WTC11 (cell line): ENCODE measurements at regions not wholly inside any gene's neighbourhood (a gene's known extent, or its start where the extent isn't known, plus 50 kb on each side); places are given as distances from the start of the nearest gene placed in this dataset.

Experiments used
- CREM ChIP-seq: sonication (generic); formaldehyde crosslinking; IDR thresholded peaks from 2 replicates; pipeline ENCODE4 v1.8.1; 2022; ENCODE audit warnings: mild to moderate bottlenecking, missing genetic modification reagents, moderate library complexity
- ELF4 ChIP-seq: sonication (generic); formaldehyde crosslinking; IDR thresholded peaks from 2 replicates; pipeline ENCODE4 v1.8.1; 2022; ENCODE audit warnings: low read depth, mild to moderate bottlenecking, moderate library complexity, missing genetic modification reagents
- FOXK1 ChIP-seq: sonication (generic); formaldehyde crosslinking; IDR thresholded peaks from 2 replicates; pipeline ENCODE4 v1.8.0; 2022; ENCODE audit warnings: mild to moderate bottlenecking, moderate library complexity, missing genetic modification reagents
- HMGA2 ChIP-seq: fragments of 250-450 bp; sonication (Bioruptor Pico); IDR thresholded peaks from 2 replicates; pipeline ENCODE4 v1.4.0; 2021; ENCODE audit warnings: mild to moderate bottlenecking, moderate library complexity
- SMAD4 ChIP-seq: sonication (generic); formaldehyde crosslinking; IDR thresholded peaks from 2 replicates; pipeline ENCODE4 v1.8.0; 2022; ENCODE audit warnings: mild to moderate bottlenecking, missing genetic modification reagents
- TF ChIP-seq, protein P1 (sequence below): sonication (generic); formaldehyde crosslinking; IDR thresholded peaks from 2 replicates; pipeline ENCODE4 v1.8.1; 2023; ENCODE audit warnings: mild to moderate bottlenecking, missing genetic modification reagents, moderate library complexity
- TF ChIP-seq, protein P2 (sequence below): fragments of 200-600 bp; IDR thresholded peaks from 2 replicates; pipeline ENCODE4 v1.8.0; 2022; ENCODE audit warnings: antibody characterized with exemption
- TF ChIP-seq, protein P3 (sequence below): sonication (generic); formaldehyde crosslinking; IDR thresholded peaks from 2 replicates; pipeline ENCODE4 v1.8.1; 2023; ENCODE audit warnings: mild to moderate bottlenecking, missing genetic modification reagents
- TF ChIP-seq, protein P4 (sequence below): sonication (generic); formaldehyde crosslinking; IDR thresholded peaks from 2 replicates; pipeline ENCODE4 v1.8.0; 2022; ENCODE audit warnings: mild to moderate bottlenecking, missing genetic modification reagents
- TF ChIP-seq, protein P5 (sequence below): sonication (generic); formaldehyde crosslinking; IDR thresholded peaks from 2 replicates; pipeline ENCODE4 v1.8.0; 2023; ENCODE audit warnings: missing genetic modification reagents, mild to moderate bottlenecking, borderline replicate concordance
- TF ChIP-seq, protein P6 (sequence below): sonication (generic); formaldehyde crosslinking; IDR thresholded peaks from 2 replicates; pipeline ENCODE4 v1.8.0; 2022; ENCODE audit warnings: mild to moderate bottlenecking, missing genetic modification reagents
- TF ChIP-seq, protein P7 (sequence below): sonication (generic); formaldehyde crosslinking; IDR thresholded peaks from 2 replicates; pipeline ENCODE4 v1.8.0; 2022; ENCODE audit warnings: mild to moderate bottlenecking, missing genetic modification reagents
- TF ChIP-seq, protein P8 (sequence below): sonication (generic); formaldehyde crosslinking; IDR thresholded peaks from 2 replicates; pipeline ENCODE4 v1.8.0; 2022; ENCODE audit warnings: mild to moderate bottlenecking, missing genetic modification reagents

DNA sequence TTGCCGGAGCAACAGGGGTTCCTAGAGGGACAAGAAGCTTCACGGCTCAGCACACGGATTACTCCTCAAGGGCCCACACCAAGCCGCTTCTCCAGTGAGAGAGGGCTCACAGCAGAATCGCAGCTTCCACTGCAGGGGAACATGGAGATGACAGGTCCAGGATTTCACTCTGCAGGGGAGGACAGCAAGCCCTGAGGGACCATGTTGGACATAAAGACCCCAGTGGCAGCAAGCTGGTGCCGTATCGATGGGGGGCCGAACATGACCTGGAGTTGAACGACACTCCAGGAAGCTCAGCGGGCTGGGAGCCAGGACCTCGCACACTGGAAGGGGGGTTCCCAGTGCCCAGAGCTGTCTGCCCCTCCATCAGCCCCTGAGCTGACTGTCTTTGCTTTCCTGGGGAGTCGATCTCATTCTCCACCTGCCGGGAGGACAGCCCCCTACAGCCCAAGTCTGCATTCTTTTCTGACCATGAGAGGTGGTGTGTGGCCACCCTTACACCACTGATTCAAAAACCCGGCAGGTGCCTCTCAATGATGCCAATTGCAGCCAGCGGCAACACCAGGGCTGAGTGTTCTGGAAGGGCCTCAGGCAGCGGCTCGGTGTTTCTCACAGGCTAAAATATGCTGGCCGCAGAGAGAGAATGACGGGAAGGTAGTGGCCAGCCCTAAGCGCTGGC is 194.5 kb upstream of the CDH4 start:
- TF ChIP-seq, protein P1, sequence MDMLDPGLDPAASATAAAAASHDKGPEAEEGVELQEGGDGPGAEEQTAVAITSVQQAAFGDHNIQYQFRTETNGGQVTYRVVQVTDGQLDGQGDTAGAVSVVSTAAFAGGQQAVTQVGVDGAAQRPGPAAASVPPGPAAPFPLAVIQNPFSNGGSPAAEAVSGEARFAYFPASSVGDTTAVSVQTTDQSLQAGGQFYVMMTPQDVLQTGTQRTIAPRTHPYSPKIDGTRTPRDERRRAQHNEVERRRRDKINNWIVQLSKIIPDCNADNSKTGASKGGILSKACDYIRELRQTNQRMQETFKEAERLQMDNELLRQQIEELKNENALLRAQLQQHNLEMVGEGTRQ (CRISPR knock-in tag): no peak
- TF ChIP-seq, protein P2, sequence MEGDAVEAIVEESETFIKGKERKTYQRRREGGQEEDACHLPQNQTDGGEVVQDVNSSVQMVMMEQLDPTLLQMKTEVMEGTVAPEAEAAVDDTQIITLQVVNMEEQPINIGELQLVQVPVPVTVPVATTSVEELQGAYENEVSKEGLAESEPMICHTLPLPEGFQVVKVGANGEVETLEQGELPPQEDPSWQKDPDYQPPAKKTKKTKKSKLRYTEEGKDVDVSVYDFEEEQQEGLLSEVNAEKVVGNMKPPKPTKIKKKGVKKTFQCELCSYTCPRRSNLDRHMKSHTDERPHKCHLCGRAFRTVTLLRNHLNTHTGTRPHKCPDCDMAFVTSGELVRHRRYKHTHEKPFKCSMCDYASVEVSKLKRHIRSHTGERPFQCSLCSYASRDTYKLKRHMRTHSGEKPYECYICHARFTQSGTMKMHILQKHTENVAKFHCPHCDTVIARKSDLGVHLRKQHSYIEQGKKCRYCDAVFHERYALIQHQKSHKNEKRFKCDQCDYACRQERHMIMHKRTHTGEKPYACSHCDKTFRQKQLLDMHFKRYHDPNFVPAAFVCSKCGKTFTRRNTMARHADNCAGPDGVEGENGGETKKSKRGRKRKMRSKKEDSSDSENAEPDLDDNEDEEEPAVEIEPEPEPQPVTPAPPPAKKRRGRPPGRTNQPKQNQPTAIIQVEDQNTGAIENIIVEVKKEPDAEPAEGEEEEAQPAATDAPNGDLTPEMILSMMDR: no peak
- TF ChIP-seq, protein P3, sequence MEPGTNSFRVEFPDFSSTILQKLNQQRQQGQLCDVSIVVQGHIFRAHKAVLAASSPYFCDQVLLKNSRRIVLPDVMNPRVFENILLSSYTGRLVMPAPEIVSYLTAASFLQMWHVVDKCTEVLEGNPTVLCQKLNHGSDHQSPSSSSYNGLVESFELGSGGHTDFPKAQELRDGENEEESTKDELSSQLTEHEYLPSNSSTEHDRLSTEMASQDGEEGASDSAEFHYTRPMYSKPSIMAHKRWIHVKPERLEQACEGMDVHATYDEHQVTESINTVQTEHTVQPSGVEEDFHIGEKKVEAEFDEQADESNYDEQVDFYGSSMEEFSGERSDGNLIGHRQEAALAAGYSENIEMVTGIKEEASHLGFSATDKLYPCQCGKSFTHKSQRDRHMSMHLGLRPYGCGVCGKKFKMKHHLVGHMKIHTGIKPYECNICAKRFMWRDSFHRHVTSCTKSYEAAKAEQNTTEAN (CRISPR knock-in tag): no peak
- TF ChIP-seq, protein P4, sequence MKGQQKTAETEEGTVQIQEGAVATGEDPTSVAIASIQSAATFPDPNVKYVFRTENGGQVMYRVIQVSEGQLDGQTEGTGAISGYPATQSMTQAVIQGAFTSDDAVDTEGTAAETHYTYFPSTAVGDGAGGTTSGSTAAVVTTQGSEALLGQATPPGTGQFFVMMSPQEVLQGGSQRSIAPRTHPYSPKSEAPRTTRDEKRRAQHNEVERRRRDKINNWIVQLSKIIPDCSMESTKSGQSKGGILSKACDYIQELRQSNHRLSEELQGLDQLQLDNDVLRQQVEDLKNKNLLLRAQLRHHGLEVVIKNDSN: no peak
- TF ChIP-seq HMGA2 (CRISPR knock-in tag): no peak
- no peak for TF ChIP-seq FOXK1
- TF ChIP-seq CREM (CRISPR knock-in tag): no peak
- TF ChIP-seq, protein P5, sequence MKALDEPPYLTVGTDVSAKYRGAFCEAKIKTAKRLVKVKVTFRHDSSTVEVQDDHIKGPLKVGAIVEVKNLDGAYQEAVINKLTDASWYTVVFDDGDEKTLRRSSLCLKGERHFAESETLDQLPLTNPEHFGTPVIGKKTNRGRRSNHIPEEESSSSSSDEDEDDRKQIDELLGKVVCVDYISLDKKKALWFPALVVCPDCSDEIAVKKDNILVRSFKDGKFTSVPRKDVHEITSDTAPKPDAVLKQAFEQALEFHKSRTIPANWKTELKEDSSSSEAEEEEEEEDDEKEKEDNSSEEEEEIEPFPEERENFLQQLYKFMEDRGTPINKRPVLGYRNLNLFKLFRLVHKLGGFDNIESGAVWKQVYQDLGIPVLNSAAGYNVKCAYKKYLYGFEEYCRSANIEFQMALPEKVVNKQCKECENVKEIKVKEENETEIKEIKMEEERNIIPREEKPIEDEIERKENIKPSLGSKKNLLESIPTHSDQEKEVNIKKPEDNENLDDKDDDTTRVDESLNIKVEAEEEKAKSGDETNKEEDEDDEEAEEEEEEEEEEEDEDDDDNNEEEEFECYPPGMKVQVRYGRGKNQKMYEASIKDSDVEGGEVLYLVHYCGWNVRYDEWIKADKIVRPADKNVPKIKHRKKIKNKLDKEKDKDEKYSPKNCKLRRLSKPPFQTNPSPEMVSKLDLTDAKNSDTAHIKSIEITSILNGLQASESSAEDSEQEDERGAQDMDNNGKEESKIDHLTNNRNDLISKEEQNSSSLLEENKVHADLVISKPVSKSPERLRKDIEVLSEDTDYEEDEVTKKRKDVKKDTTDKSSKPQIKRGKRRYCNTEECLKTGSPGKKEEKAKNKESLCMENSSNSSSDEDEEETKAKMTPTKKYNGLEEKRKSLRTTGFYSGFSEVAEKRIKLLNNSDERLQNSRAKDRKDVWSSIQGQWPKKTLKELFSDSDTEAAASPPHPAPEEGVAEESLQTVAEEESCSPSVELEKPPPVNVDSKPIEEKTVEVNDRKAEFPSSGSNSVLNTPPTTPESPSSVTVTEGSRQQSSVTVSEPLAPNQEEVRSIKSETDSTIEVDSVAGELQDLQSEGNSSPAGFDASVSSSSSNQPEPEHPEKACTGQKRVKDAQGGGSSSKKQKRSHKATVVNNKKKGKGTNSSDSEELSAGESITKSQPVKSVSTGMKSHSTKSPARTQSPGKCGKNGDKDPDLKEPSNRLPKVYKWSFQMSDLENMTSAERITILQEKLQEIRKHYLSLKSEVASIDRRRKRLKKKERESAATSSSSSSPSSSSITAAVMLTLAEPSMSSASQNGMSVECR: no peak
- no peak for TF ChIP-seq SMAD4
- TF ChIP-seq, protein P6, sequence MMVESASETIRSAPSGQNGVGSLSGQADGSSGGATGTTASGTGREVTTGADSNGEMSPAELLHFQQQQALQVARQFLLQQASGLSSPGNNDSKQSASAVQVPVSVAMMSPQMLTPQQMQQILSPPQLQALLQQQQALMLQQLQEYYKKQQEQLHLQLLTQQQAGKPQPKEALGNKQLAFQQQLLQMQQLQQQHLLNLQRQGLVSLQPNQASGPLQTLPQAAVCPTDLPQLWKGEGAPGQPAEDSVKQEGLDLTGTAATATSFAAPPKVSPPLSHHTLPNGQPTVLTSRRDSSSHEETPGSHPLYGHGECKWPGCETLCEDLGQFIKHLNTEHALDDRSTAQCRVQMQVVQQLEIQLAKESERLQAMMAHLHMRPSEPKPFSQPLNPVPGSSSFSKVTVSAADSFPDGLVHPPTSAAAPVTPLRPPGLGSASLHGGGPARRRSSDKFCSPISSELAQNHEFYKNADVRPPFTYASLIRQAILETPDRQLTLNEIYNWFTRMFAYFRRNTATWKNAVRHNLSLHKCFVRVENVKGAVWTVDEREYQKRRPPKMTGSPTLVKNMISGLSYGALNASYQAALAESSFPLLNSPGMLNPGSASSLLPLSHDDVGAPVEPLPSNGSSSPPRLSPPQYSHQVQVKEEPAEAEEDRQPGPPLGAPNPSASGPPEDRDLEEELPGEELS (CRISPR knock-in tag): no peak
- TF ChIP-seq, protein P7, sequence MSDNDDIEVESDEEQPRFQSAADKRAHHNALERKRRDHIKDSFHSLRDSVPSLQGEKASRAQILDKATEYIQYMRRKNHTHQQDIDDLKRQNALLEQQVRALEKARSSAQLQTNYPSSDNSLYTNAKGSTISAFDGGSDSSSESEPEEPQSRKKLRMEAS (CRISPR knock-in tag): no peak
- no peak for TF ChIP-seq ELF4 (CRISPR knock-in tag)
- TF ChIP-seq, protein P8, sequence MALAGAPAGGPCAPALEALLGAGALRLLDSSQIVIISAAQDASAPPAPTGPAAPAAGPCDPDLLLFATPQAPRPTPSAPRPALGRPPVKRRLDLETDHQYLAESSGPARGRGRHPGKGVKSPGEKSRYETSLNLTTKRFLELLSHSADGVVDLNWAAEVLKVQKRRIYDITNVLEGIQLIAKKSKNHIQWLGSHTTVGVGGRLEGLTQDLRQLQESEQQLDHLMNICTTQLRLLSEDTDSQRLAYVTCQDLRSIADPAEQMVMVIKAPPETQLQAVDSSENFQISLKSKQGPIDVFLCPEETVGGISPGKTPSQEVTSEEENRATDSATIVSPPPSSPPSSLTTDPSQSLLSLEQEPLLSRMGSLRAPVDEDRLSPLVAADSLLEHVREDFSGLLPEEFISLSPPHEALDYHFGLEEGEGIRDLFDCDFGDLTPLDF (CRISPR knock-in tag): no peak
